Activated naive CD4-positive, alpha-beta T cell treated with anti-CD3 and anti-CD28 coated beads, Interleukin-2, amount 50 U/mL, for 24 hours (primary cell): ENCODE measurements at regions not wholly inside any gene's neighbourhood (a gene's known extent, or its start where the extent isn't known, plus 50 kb on each side); places are given as distances from the start of the nearest gene placed in this dataset.
A peak's percentile ranks its signal among the peaks of the same experiment; 100 is the strongest.

Experiments
- H3K27ac Mint-ChIP-seq: one replicate; pipeline ENCODE4 v1.8.0; 2021; ENCODE audit warnings: mild to moderate bottlenecking, mixed read lengths
- H3K27me3 Mint-ChIP-seq: one replicate; pipeline ENCODE4 v1.8.0; 2021; ENCODE audit warnings: mixed read lengths
- H3K36me3 Mint-ChIP-seq: one replicate; pipeline ENCODE4 v1.8.0; 2021; ENCODE audit warnings: mixed read lengths
- H3K4me1 Mint-ChIP-seq: one replicate; pipeline ENCODE4 v1.8.0; 2021; ENCODE audit warnings: mixed read lengths
- H3K4me3 Mint-ChIP-seq: one replicate; pipeline ENCODE4 v1.8.0; 2021; ENCODE audit warnings: mild to moderate bottlenecking, mixed read lengths
- H3K9me3 Mint-ChIP-seq: one replicate; pipeline ENCODE4 v1.8.0; 2021; ENCODE audit warnings: mixed read lengths

DNA sequence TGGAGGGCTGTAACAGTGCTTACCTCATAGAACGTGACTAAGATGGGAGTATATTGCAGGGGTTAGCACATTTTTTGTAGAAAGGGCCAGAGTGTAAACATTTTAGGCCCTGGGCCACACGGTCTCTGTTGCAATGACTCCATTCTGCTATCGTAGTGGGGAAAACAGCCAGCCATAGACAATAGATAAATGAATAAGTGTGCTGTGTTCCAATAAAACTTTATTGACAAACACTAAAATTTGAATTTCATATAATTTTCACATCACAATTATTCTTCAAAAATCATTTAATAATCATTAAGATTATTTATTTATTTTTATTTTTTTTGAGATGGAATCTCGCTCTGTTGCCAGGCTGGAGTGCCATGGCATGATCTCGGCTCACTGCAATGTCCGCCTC lies 478.6 kb downstream of the SHQ1 start:
- Mint-ChIP-seq H3K4me1 (peaks cover 26% of the 10 kb centered on the region), H3K27ac (no peak overlapping the region), H3K36me3 (no peaks in the 10 kb centered on the region), H3K4me3 (no peak overlapping the region), H3K27me3 (no peaks in the 10 kb centered on the region), H3K9me3 (no peaks in the 10 kb centered on the region)

- peaks cover 14% of the 10 kb centered on the region for H3K4me1 Mint-ChIP-seq
- H3K27ac Mint-ChIP-seq = no peak overlapping the region
- H3K27me3 Mint-ChIP-seq = no peaks in the 10 kb centered on the region
- no peaks in the 10 kb centered on the region for H3K9me3 Mint-ChIP-seq
- no peak overlapping the region for H3K4me3 Mint-ChIP-seq
- H3K36me3 Mint-ChIP-seq = no peaks in the 10 kb centered on the region
These were observed 479.8 kb downstream of the SHQ1 start for GRCh38 chr3:72368331-72368975.

- no peak overlapping the region for H3K4me3 Mint-ChIP-seq
- no peaks in the 10 kb centered on the region for H3K27me3 Mint-ChIP-seq
- no peaks in the 10 kb centered on the region for H3K36me3 Mint-ChIP-seq
- H3K4me1 Mint-ChIP-seq = peaks cover 8% of the 10 kb centered on the region
- no peaks in the 10 kb centered on the region for H3K9me3 Mint-ChIP-seq
- no peak overlapping the region for H3K27ac Mint-ChIP-seq
These were observed 486.3 kb downstream of the SHQ1 start for GRCh38 chr3:72361990-72362389.

- Mint-ChIP-seq H3K9me3 (no peaks in the 10 kb centered on the region), H3K4me1 (peaks cover 8% of the 10 kb centered on the region), H3K27ac (no peak overlapping the region), H3K36me3 (no peaks in the 10 kb centered on the region), H3K27me3 (no peaks in the 10 kb centered on the region), H3K4me3 (no peak overlapping the region)
These were observed 488.5 kb downstream of the SHQ1 start for GRCh38 chr3:72359743-72360142.

DNA sequence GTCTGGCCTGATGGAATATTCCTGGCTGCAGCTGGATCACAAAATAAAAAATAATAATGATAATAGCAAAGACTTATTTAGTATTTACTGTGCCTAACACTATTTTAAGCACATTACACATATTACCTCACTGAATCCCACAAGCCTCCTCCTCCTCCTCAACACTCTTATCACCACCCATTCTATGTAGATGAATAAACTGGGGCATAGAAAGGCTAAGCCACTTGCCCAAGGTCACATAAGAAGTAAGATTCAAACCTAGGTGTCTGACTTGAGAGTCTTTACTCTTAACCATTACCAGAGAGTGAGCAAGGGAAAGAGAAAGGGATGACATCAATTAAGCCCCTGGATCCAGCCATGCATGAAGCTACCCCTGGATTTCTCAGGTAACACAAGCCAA lies 493.1 kb downstream of the SHQ1 start:
- H3K4me3 Mint-ChIP-seq = no peak overlapping the region
- no peaks in the 10 kb centered on the region for H3K36me3 Mint-ChIP-seq
- H3K9me3 Mint-ChIP-seq = no peaks in the 10 kb centered on the region
- no peak overlapping the region for H3K27ac Mint-ChIP-seq
- H3K4me1 Mint-ChIP-seq = no peaks in the 10 kb centered on the region
- no peaks in the 10 kb centered on the region for H3K27me3 Mint-ChIP-seq

DNA sequence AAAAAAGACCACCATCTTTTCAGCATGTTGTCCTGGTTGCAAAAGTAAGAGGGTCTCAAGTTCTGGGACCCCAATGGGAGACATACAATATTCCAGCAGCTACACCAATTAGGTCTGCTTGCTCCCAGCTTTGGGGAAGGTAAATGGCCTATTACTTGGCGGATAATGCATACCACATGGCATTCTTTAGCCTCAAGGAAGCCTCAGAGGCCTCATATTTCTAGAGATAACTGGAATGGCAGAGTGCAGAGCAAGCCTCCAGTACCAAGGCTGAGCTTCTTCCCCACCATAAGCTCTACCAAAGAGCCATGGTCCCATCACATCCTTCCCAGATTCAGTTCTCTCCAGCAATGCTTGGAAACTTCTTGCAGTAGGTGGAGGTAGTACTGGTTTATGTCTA lies 493.8 kb downstream of the SHQ1 start:
- H3K4me3 Mint-ChIP-seq = no peak overlapping the region

GRCh38 chr3:72353236-72354128 lies 494.8 kb downstream of the SHQ1 start:
- no peaks in the 10 kb centered on the region for H3K9me3 Mint-ChIP-seq
- no peaks in the 10 kb centered on the region for H3K27me3 Mint-ChIP-seq
- H3K4me3 Mint-ChIP-seq = no peak overlapping the region
- H3K36me3 Mint-ChIP-seq = no peaks in the 10 kb centered on the region
- peaks cover 8% of the 10 kb centered on the region for H3K4me1 Mint-ChIP-seq
- H3K27ac Mint-ChIP-seq = no peak overlapping the region

More for the DNA sequence above, 493.8 kb downstream of the SHQ1 start:
- H3K9me3 Mint-ChIP-seq = no peaks in the 10 kb centered on the region
- H3K27ac Mint-ChIP-seq = no peak overlapping the region
- no peaks in the 10 kb centered on the region for H3K36me3 Mint-ChIP-seq
- H3K27me3 Mint-ChIP-seq = no peaks in the 10 kb centered on the region
- no peaks in the 10 kb centered on the region for H3K4me1 Mint-ChIP-seq

GRCh38 chr3:72352176-72352575 lies 496.1 kb downstream of the SHQ1 start:
- Mint-ChIP-seq H3K36me3 (no peaks in the 10 kb centered on the region), H3K27me3 (no peaks in the 10 kb centered on the region), H3K9me3 (no peaks in the 10 kb centered on the region), H3K4me3 (no peak overlapping the region), H3K4me1 (peaks cover 21% of the 10 kb centered on the region), H3K27ac (no peak overlapping the region)

DNA sequence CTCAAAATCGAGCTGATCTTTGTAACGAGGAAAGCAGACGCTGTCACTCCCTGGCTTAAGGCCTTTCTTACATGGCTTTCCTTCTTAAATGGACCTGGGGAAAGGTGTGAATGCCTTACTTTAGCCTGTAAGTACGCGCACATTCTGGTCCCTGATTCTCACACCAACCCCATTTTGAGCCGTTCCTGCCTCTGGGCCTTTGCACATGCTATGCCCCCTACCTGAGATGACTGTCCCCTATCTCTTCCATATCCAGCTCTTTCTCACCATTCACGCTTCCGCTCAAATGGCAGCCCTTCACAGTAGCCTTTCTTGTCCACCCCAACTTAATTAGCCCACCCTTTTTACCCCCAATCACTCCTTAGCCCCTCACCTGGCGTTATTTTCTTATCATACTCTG lies 496.7 kb downstream of the SHQ1 start:
- peaks cover 27% of the 10 kb centered on the region for H3K4me1 Mint-ChIP-seq
- H3K4me3 Mint-ChIP-seq = no peak overlapping the region

DNA sequence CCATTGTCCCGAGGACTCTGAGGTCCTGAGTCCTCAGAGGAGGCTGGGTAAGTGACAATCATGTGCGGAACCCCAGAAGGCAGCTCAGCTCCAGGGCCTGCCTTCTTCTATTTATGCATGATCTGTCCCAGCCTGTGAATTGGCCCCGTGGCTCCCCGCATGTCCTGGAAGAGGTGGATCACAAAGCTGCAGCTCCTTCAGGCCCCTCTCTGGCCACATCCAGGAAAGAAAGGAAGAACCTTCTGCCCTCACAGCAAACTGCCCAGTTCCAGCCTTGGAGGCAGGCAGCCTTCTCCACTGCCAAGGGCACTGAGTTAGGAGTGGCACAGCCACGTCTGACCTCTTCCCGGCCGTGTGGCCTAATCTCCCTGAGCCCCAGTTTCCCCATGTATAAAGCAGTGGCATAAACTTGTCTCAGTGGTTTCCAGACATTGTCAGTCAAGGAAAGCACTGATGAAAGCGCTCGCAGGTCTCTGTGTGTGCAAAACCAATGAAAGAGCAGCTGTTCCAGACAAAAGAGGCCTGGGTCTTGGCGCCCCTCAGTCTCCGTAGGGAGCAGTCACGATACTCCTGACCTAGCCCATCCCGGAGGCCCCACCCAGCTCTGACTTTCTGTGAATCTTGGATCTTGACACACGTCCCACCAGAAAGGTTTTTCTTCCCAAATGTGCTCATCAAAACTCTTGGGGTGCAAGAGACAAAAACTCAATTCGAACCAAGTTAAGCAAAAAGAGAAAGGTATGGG lies 497.3 kb downstream of the SHQ1 start:
- no peaks in the 10 kb centered on the region for H3K27me3 Mint-ChIP-seq
- H3K9me3 Mint-ChIP-seq = no peaks in the 10 kb centered on the region
- peaks cover 33% of the 10 kb centered on the region for H3K4me1 Mint-ChIP-seq
- H3K36me3 Mint-ChIP-seq = no peaks in the 10 kb centered on the region
- H3K4me3 Mint-ChIP-seq = no peak overlapping the region
- no peak overlapping the region for H3K27ac Mint-ChIP-seq

More for the DNA sequence above, 496.7 kb downstream of the SHQ1 start:
- Mint-ChIP-seq H3K27me3 (no peaks in the 10 kb centered on the region), H3K36me3 (no peaks in the 10 kb centered on the region), H3K27ac (no peak overlapping the region), H3K9me3 (no peaks in the 10 kb centered on the region)

DNA sequence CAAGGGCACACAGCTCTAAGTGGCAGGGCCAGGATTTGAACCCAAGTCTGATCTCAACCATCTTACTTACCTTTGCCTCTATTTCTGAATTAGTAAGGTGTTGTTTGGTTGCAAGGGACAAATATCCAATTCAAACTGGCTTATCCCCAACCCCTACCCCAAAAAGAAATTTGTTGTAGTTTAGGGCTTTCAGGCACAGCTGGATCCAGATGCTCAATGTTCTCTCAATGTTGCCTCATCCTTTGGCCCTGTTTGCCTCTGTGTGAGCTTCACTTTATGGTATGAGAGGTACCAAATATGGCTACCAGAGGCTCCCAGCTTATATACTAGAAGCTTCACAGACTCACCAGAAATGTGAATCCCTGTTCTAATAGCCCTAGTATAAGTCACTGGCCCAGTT lies 499.9 kb downstream of the SHQ1 start:
- Mint-ChIP-seq H3K4me1 (peaks cover 59% of the 10 kb centered on the region), H3K27ac (no peak overlapping the region), H3K4me3 (no peak overlapping the region), H3K9me3 (no peaks in the 10 kb centered on the region), H3K27me3 (no peaks in the 10 kb centered on the region), H3K36me3 (no peaks in the 10 kb centered on the region)

- Mint-ChIP-seq H3K4me3 (no peak overlapping the region), H3K27me3 (no peaks in the 10 kb centered on the region), H3K4me1 (peaks cover 64% of the 10 kb centered on the region), H3K9me3 (no peaks in the 10 kb centered on the region), H3K27ac (peak overlapping the region; percentile 42), H3K36me3 (no peaks in the 10 kb centered on the region)
These were observed 500.4 kb downstream of the SHQ1 start for GRCh38 chr3:72347819-72348319.

GRCh38 chr3:72346526-72346926 lies 501.7 kb downstream of the SHQ1 start:
- no peaks in the 10 kb centered on the region for H3K27me3 Mint-ChIP-seq
- no peaks in the 10 kb centered on the region for H3K9me3 Mint-ChIP-seq
- H3K4me3 Mint-ChIP-seq = peak overlapping the region; percentile 51
- H3K4me1 Mint-ChIP-seq = peaks cover 74% of the 10 kb centered on the region
- H3K36me3 Mint-ChIP-seq = no peaks in the 10 kb centered on the region
- peak overlapping the region; percentile 53 for H3K27ac Mint-ChIP-seq

DNA sequence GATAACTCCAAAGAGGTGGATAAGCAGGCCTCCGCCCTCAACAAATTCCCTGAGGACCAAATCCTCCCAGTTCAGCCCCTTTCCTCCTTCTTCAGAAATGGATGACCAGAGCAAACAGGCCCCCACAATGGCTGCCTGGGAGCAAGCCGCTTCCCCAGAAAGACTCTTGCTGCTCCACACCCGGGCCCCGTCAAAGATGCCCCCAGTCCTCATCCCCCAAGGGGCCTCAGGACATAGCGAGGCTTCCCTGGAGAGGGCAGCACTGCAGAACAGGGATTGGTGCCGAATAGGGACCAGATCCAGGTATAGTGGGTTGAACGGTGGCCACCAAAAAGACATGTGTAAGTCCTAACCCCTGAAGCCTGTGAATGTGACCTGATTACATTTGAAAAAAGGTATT lies 502.3 kb downstream of the SHQ1 start:
- no peaks in the 10 kb centered on the region for H3K27me3 Mint-ChIP-seq
- H3K9me3 Mint-ChIP-seq = no peaks in the 10 kb centered on the region
- peaks cover 78% of the 10 kb centered on the region for H3K4me1 Mint-ChIP-seq
- H3K27ac Mint-ChIP-seq = peak overlapping the region; percentile 74
- peak overlapping the region; percentile 51 for H3K4me3 Mint-ChIP-seq
- H3K36me3 Mint-ChIP-seq = no peaks in the 10 kb centered on the region

GRCh38 chr3:72345237-72345878 lies 502.9 kb downstream of the SHQ1 start:
- peak overlapping the region; percentile 51 for H3K4me3 Mint-ChIP-seq
- peak overlapping the region; percentile 74 for H3K27ac Mint-ChIP-seq
- H3K4me1 Mint-ChIP-seq = peaks cover 78% of the 10 kb centered on the region
- H3K9me3 Mint-ChIP-seq = no peaks in the 10 kb centered on the region
- H3K27me3 Mint-ChIP-seq = no peaks in the 10 kb centered on the region
- no peaks in the 10 kb centered on the region for H3K36me3 Mint-ChIP-seq
